ENCODE measurements at regions not wholly inside any gene's neighbourhood (a gene's known extent, or its start where the extent isn't known, plus 50 kb on each side); places are given as distances from the start of the nearest gene placed in this dataset.

GRCh38 chr9:108168236-108168850, 678.8 kb upstream of the KLF4 start:
- TF ChIP-seq CTCF (conservative IDR thresholded peaks at IDR 0.05; ENCODE audit: low read length): no peak
- no peak for TF ChIP-seq EZH2phosphoT487 (IDR thresholded peaks at IDR 0.05; ENCODE audit: borderline replicate concordance)

All from Loucy (cell line).